GM19395 (cell line): ENCODE measurements at regions not wholly inside any gene's neighbourhood (a gene's known extent, or its start where the extent isn't known, plus 50 kb on each side); places are given as distances from the start of the nearest gene placed in this dataset.
"Not testable (repeated sequence)": the region's sequence is repeated elsewhere in the genome, so short reads cannot be mapped to it uniquely, and the experiment has no call there.

Experiments
- ATAC-seq: cut with Tn5 transposase; IDR thresholded peaks from one replicate; pipeline ENCODE4 v1.9.1; 2021; ENCODE audit warnings: mild to moderate bottlenecking, moderate library complexity; ENCODE audit not compliant: unreplicated experiment

DNA sequence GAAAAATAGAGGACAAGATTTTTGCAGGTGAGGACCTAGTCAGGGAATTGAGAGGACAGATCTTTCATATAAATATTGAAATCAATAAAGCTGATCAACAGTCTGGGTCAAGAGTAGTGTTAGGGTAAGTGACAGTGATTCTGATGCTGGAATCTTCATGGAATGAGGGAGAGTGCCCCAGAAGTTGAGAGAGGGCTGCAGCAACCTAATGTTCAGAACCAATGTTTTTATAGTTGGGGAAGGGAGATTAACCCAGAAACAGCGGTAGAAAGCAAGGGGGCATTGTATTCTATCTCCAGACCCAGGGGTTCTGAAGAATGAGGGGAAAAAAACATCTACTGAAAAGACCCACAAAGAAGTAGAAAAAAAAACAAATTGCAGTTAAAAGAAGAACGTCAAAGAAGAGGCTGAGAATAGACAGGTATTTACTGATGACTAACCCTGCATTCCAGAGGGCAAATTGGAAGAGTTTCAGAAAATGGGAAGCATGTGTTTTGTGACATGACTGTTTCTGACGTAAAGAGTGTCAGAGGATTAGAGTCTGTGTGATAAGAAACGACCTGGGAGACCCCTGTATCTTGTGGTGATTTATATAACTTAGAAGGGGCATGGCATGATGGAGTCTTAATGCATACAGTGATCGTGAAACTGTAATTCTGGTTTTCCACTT lies 819.6 kb upstream of the EPHA5 start:
- no peak for ATAC-seq

DNA sequence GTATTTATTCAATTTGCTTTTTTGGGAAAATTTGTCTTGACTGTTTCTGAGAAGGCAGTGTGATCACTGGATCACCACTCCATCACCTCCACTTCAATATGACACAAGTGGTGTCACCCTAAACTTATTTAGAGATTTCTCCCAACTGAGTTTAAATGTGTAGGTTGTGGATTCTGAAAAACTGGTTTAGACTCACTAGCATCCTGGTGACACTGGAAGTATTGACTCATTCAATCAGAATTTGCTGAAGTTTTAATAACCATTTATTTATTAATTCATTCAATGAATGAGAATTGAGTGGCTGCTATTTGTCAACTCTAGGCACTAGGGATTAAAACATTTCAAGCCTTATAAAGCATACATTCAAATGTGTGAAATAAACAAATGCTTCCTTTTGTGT lies 819.1 kb upstream of the EPHA5 start:
- no peak for ATAC-seq

GRCh38 chr4:66486068-66486467 lies 815.8 kb upstream of the EPHA5 start:
- ATAC-seq, result no peak

GRCh38 chr4:66482186-66482585 lies 811.9 kb upstream of the EPHA5 start:
- ATAC-seq, result no peak

- ATAC-seq, result no peak
Measured at GRCh38 chr4:66475596-66475995, 805.3 kb upstream of the EPHA5 start.

GRCh38 chr4:66465111-66465510 lies 794.8 kb upstream of the EPHA5 start:
- no peak for ATAC-seq

DNA sequence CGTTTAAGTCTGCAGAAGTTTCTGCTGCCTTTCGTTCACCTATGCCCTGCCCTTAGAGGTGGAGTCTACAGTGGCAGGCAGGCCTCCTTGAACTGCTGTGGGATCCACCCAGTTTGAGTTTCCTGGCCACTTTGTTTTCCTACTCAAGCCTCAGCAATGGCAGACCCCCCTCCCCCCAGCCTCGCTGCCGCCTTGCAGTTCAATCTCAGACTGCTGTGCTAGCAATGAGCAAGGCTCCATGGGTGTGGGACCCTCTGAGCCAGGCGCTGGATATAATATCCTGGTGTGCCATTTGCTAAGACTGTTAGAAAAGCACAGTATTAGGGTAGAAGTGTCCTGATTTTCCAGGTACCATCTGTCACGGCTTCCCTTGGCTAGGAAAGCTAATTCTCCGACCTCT lies 792.6 kb upstream of the EPHA5 start:
- ATAC-seq, result not testable (repeated sequence)

DNA sequence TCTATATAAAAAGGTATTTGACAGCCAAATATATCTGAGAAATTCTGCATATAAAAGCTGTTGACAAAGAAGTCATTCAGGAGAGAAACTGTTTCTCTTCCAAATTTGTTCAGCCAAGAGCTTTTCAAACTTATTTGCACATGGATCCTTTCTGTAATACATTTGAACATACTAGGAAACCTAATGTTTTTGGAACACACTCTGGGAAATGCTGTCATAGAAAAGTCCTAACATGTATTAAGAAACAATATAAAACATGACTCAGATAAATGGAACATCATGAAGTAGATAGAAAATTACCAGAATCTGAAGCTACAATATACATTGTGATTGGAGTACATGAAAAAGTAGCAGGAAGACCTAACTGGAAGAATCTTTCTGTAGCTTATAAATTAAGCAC lies 781.5 kb upstream of the EPHA5 start:
- no peak for ATAC-seq

DNA sequence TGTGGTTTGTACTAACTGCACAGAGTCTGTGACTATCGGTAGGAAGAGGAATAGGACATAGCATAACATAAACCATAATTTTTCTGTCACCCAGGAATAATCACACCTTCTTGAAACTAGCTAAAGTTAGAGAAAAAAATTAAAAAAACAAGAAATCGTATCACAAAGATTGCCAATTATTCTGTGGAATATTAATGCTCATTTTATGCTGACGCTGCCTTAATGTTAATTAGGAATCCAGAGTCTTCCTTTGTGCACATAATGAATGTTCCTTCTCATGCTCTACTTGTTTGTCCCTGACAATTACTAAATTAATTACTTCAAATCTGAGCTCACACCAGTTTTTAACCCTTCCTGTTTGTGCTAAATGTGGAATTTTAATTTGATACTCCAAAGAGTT lies 772.7 kb upstream of the EPHA5 start:
- ATAC-seq, result no peak

DNA sequence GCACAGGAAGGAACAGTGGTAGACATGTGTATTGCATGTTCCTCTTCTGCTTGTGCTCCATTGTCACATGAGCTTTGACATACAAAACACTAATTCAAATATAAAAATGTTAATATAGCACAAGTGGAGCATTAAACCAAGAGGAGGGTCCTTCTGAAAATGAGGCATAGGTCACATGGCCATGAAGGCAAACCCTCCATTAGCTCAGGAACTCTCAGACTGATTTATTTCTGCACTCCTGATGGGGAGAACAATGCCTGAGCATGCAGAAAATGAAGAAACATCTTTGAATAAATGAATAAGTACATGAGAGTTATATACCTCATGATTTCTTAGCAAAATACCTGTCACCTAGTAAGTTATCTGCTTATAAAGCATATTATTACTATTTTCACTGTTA lies 769.2 kb upstream of the EPHA5 start:
- no peak for ATAC-seq

DNA sequence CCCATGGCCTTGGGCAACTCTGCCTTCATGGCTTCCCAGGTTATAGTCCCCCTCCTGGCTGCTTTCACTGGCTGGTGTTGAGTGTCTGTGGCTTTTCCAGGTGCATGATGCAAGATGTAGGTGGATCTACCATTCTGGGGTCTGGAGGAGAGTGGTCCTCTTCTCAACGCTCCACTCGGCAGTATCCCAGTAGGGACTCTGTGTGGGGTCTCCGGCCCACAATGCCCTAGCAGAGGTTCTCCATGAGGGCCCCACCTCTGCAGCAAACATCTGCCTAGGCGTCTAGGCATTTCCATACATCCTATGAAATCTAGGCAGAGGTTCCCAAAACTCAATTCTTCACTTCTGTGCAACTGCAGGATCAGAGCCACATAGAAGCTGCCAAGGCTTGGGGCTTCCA lies 763.4 kb upstream of the EPHA5 start:
- ATAC-seq, result no peak

DNA sequence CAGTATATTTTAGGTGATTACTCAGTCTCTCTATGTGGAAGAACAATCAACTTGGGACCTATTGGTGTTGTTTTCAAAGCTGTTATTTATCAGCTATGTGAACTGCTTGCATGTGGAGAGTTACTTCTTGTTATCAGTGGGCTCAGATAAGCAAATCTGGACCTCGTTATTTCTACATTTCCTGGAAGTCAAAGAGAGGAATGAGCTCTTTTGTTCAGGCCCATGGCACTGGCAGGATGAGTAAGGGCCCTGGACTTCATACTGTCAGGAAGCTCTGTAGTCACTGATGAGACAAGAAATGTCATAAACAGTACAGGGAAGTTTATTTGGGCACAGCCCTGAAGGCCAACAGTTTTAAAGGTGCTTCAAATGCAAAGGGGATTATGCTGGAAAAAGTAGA lies 760.6 kb upstream of the EPHA5 start:
- no peak for ATAC-seq

DNA sequence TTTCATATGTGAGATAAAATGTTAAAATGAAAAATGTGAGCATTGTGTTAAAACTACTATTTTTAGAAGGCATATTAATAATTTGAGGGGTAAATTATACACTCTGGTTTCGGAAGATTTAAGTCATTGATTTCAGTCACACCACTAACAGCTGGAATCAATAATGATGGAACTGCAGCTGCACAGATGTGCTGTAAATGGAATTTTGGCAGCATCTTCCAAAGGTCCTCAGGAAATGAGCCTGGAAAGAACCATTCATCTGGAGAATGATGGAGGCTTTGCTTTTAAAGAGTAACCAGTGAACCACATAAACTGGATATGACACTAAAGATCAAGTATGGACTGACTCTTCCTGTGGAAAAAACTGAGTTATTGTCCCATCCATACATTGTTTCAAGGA lies 759.0 kb upstream of the EPHA5 start:
- ATAC-seq, result no peak

DNA sequence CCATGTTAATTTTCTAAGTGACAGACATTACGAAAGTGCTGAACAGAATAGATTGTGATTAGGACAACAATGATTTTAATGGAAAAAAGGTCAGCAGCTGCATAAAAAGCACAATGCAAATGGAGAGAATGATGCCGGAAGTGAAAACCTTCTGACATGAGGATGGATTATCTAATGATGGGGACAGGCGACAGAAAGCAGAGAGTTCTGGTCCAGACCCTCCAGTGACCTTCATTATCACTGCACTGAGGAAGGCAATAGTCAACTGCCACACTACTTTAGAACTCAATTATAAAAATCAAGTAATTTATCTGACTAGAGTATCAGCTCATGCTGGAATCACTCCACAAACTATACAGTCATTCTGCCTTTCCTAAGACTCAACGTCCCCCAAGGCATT lies 746.1 kb upstream of the EPHA5 start:
- no peak for ATAC-seq

DNA sequence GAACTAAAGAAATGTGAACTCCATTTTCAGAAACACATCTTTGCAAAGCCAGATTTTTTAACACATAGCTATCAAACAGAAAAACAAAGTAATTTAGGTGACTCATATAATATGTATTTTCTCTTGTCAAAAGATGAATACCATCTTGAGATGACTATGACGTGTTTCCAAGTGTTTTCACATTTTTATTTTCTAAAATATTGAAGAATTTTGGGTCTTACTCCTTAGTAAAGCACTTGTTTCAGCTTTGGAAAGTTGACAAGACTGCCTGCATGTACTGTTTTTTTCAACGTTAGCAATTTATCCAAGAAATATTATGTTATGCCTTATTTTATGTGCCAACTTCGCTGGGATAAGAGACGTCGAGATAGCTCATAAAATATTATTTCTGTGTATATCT lies 733.9 kb upstream of the EPHA5 start:
- no peak for ATAC-seq

GRCh38 chr4:66376921-66377320 lies 706.6 kb upstream of the EPHA5 start:
- no peak for ATAC-seq

DNA sequence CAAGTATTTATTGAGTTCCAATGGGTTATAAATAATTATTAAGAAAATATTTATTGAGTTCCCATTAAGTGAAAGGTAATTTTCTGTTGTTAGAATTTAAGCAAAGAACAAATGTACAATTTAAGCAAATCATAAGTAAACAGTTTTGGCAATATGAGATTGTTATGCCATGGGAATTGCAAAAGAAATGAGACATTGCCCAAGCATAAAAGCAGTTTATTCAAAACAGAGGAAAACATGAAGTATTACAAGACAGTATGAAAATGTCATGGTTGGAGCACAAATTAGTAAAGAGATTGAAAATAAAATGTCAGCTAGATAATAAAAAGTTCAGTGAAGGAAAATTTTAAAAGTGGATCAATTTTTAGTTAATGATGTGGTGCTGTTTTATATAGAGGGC lies 706.1 kb upstream of the EPHA5 start:
- ATAC-seq, result no peak

GRCh38 chr4:66373268-66373667 lies 703.0 kb upstream of the EPHA5 start:
- ATAC-seq, result no peak

DNA sequence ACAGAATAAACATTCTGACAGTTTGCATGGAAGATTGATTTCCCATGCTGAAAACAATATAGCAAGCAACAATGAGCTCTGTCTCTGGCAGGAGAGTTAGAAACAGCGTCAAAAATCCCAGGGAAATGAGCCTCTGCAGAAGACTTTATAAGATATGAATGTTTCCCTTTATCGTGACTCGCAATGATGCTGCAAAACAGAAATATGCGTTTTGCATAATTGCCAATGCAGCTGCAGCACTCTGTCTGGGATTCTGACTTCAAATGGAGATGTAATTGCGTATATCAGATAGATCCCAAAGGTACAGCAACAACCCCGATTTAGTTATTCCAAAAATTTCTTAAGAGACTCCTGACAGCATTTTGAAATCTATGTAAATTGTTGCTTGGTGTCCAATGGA lies 702.4 kb upstream of the EPHA5 start:
- ATAC-seq, result no peak

DNA sequence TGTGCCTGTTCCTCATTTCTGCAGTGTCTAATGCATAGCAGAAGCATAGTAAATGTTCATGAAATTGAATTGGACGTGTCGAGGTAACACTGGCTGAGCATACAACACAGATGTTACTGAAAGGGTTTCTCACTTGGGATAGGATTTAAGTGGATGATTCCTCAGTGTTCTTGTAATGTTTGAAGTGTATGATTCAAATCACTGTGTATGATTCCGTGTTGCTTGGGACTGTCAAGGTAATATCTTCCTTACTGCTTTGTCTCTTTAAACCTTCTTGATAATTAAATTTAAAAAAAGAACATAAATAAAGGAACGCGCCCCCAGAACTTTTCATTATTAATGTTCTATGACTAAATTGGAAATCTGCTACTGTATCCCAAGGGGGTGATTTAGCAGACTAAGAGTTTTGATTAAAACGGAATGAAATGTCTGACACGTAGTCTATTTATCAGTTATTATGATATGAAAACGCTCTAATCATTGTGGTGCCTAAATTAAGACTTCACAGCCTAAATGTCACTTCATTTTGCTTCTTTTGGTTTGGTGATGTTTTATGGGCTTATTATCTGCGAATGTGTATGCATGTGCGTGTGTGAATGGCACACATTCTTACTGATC lies 696.9 kb upstream of the EPHA5 start:
- ATAC-seq, result no peak

DNA sequence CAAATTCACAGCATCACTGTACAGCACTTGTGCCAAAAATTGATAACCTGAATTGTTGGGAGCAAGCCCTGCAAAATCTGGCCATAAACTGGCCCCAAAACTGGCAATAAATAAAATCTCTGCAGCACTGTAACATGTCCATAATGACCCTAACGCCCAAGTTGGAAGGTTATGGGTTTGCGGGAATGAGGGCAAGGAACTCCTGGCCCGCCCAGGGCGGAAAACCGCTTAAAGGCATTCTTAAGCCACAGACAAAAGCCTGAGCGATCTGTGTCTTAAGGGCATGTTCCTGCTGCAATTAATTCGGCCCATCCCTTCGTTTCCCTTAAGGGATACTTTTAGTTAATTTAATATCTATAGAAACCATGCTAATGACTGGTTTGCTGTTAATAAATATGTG lies 690.1 kb upstream of the EPHA5 start:
- not testable (repeated sequence) for ATAC-seq

- no peak for ATAC-seq
Measured at GRCh38 chr4:66357316-66357715, 687.0 kb upstream of the EPHA5 start.

- ATAC-seq, result no peak
Measured at GRCh38 chr4:66355328-66355727, 685.0 kb upstream of the EPHA5 start.
